ENCODE measurements at regions not wholly inside any gene's neighbourhood (a gene's known extent, or its start where the extent isn't known, plus 50 kb on each side); places are given as distances from the start of the nearest gene placed in this dataset.

DNA sequence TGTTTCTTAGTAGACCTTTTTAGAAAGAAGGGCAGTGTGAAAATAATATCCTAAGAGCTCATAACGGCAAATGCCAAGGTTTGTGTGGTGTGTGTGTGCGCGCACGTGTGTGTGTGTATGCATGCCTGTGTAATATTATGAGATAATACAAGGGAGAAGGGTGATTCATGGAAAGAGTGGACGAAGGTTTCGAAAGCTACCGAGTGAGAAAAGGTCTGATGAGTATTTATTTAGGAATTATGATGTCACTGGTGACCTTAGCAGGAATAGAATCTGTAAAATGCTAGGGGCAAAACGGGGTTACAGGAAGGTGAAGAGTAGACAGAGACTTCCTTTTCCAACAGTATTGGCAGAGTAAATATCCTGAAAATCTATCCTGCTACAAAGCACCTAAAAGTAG lies 107.3 kb downstream of the AHR start (continued):
- TF ChIP-seq, protein P1, sequence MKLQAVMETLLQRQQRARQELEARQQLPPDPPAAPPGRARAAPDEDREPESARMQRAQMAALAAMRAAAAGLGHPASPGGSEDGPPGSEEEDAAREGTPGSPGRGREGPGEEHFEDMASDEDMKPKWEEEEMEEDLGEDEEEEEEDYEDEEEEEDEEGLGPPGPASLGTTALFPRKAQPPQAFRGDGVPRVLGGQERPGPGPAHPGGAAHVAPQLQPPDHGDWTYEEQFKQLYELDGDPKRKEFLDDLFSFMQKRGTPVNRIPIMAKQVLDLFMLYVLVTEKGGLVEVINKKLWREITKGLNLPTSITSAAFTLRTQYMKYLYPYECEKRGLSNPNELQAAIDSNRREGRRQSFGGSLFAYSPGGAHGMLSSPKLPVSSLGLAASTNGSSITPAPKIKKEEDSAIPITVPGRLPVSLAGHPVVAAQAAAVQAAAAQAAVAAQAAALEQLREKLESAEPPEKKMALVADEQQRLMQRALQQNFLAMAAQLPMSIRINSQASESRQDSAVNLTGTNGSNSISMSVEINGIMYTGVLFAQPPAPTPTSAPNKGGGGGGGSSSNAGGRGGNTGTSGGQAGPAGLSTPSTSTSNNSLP (IDR thresholded peaks at IDR 0.05; ENCODE audit: low read depth, low read length) = peak; percentile 55; the same call in 1 of the 2 replicates
- TF ChIP-seq ATF1 (CRISPR knock-in tag; IDR thresholded peaks at IDR 0.05) (peak; percentile 34; the same call in 1 of the 2 replicates), GABPA (IDR thresholded peaks at IDR 0.05; ENCODE audit: low read depth, low read length) (no peak), GABPA (CRISPR knock-in tag; IDR thresholded peaks at IDR 0.05; ENCODE audit: low read depth) (peak; percentile 30; the same call in 1 of the 2 replicates), FOXK1 (CRISPR knock-in tag; IDR thresholded peaks at IDR 0.05; ENCODE audit: borderline replicate concordance, low read depth) (peak; percentile 56; the same call in 1 of the 2 replicates), HNRNPK (IDR thresholded peaks at IDR 0.05; ENCODE audit: low read depth, low read length, poor library complexity, severe bottlenecking) (no peak), KAT8 (CRISPR knock-in tag; IDR thresholded peaks at IDR 0.05) (0 out of 2 replicates have a peak, but pooled peaks have one; percentile 27), PPARG (CRISPR knock-in tag; conservative IDR thresholded peaks at IDR 0.05) (no peak), ETV5 (CRISPR knock-in tag; IDR thresholded peaks at IDR 0.05; ENCODE audit: borderline replicate concordance) (peak; percentile 39; the same call in 1 of the 2 replicates), PAWR (CRISPR knock-in tag; IDR thresholded peaks at IDR 0.05; ENCODE audit: borderline replicate concordance) (no peak), FOSL2 (CRISPR knock-in tag; IDR thresholded peaks at IDR 0.05) (peak; percentile 87), SKIL (CRISPR knock-in tag; IDR thresholded peaks at IDR 0.05; ENCODE audit: borderline replicate concordance) (0 out of 2 replicates have a peak, but pooled peaks have one; percentile 44), ZGPAT (CRISPR knock-in tag; IDR thresholded peaks at IDR 0.05) (peak; percentile 42; the same call in 1 of the 2 replicates), RARA (CRISPR knock-in tag; IDR thresholded peaks at IDR 0.05) (peak; percentile 98), BCL6 (CRISPR knock-in tag; IDR thresholded peaks at IDR 0.05) (peak; percentile 94), ZSCAN9 (CRISPR knock-in tag; IDR thresholded peaks at IDR 0.05; ENCODE audit: borderline replicate concordance) (no peak), SIN3B (IDR thresholded peaks at IDR 0.05; ENCODE audit: low read length) (no peak), CHD4 (IDR thresholded peaks at IDR 0.05; ENCODE audit: borderline replicate concordance, low read length) (no peak), PHF21A (CRISPR knock-in tag; IDR thresholded peaks at IDR 0.05) (0 out of 2 replicates have a peak, but pooled peaks have one; percentile 19), CTCF (CRISPR knock-in tag; IDR thresholded peaks at IDR 0.05) (no peak), ZNF589 (CRISPR knock-in tag; conservative IDR thresholded peaks at IDR 0.05) (no peak), MNT (IDR thresholded peaks at IDR 0.05) (no peak)
- TF ChIP-seq, protein P2, sequence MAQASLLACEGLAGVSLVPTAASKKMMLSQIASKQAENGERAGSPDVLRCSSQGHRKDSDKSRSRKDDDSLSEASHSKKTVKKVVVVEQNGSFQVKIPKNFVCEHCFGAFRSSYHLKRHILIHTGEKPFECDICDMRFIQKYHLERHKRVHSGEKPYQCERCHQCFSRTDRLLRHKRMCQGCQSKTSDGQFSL (CRISPR knock-in tag; IDR thresholded peaks at IDR 0.05) = no peak

All from HepG2 (cell line).